OCI-LY3 (cell line): ENCODE measurements at regions not wholly inside any gene's neighbourhood (a gene's known extent, or its start where the extent isn't known, plus 50 kb on each side); places are given as distances from the start of the nearest gene placed in this dataset.

Source experiments
- EZH2phosphoT487 ChIP-seq: fragments of 200-600 bp; shearing (Covaris generic); IDR thresholded peaks from 2 replicates; pipeline ENCODE4 v1.6.1; 2018; ENCODE audit warnings: antibody characterized with exemption, mixed run types, low read depth
- TF ChIP-seq, protein P1 (sequence below): fragments of 200-600, 300-600 bp; sonication (generic); IDR thresholded peaks from 2 replicates; pipeline ENCODE4 v1.5.1; 2014; ENCODE audit warnings: antibody characterized with exemption, low read length, low read depth

DNA sequence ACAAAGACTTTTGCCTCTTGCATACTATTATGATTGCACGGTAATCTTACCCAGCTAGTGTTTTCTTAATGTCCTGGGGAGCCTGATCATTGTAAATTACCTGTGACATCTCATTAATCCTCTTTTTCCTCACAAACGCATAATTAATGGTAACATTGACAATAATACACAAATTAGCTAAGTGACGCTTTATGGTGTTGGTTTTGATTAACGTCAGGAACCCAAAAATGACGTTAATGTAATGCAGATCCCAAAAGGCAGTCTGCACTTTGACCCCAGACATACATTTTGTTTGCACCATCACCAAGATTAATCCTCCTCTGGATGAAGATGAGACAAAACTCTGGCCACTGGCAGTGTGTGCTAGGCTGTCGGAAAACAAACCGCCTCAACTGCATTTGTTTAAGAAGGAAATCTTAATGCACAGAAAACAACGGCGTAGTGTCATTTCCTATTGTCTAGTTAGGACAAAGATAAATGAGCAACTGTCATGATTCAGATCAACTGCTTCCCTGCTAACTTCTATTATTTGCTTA is 83.9 kb upstream of the CDIN1 start:
- TF ChIP-seq, protein P1, sequence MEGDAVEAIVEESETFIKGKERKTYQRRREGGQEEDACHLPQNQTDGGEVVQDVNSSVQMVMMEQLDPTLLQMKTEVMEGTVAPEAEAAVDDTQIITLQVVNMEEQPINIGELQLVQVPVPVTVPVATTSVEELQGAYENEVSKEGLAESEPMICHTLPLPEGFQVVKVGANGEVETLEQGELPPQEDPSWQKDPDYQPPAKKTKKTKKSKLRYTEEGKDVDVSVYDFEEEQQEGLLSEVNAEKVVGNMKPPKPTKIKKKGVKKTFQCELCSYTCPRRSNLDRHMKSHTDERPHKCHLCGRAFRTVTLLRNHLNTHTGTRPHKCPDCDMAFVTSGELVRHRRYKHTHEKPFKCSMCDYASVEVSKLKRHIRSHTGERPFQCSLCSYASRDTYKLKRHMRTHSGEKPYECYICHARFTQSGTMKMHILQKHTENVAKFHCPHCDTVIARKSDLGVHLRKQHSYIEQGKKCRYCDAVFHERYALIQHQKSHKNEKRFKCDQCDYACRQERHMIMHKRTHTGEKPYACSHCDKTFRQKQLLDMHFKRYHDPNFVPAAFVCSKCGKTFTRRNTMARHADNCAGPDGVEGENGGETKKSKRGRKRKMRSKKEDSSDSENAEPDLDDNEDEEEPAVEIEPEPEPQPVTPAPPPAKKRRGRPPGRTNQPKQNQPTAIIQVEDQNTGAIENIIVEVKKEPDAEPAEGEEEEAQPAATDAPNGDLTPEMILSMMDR: no peak
- TF ChIP-seq EZH2phosphoT487: no peak
